H9 (cell line): ENCODE measurements at regions not wholly inside any gene's neighbourhood (a gene's known extent, or its start where the extent isn't known, plus 50 kb on each side); places are given as distances from the start of the nearest gene placed in this dataset.

Experiments
- DNase-seq: peaks from one replicate; pipeline ENCODE4 v3.0.0-alpha.2; 2017
- H2AFZ ChIP-seq: one replicate; pipeline ENCODE4 v1.6.1; 2013; ENCODE audit warnings: mild to moderate bottlenecking, low read length, control low read depth, moderate library complexity
- H2AK5ac ChIP-seq: 2 replicates; pipeline ENCODE4 v1.6.1; 2013; ENCODE audit warnings: low read length, control low read depth, mixed read lengths; ENCODE audit not compliant: insufficient read length
- H2BK120ac ChIP-seq: one replicate; pipeline ENCODE4 v1.6.1; 2013; ENCODE audit warnings: low read depth, mild to moderate bottlenecking, low read length, control low read depth, inconsistent platforms; ENCODE audit not compliant: poor library complexity, severe bottlenecking
- H2BK12ac ChIP-seq: 2 replicates; pipeline ENCODE4 v1.6.1; 2013; ENCODE audit warnings: low read length, control low read depth, mixed read lengths, low read depth; ENCODE audit not compliant: insufficient read length
- H2BK15ac ChIP-seq: 2 replicates; pipeline ENCODE4 v1.6.1; 2013; ENCODE audit warnings: low read depth, low read length, control low read depth
- H2BK20ac ChIP-seq: one replicate; pipeline ENCODE4 v1.6.1; 2013; ENCODE audit warnings: low read depth, mild to moderate bottlenecking, low read length, control low read depth, inconsistent platforms; ENCODE audit not compliant: poor library complexity, severe bottlenecking
- H2BK5ac ChIP-seq: 2 replicates; pipeline ENCODE4 v1.6.1; 2013; ENCODE audit warnings: low read length, control low read depth, mixed read lengths; ENCODE audit not compliant: insufficient read length
- H3K14ac ChIP-seq: 2 replicates; pipeline ENCODE4 v1.6.1; 2013; ENCODE audit warnings: low read length, control low read depth; ENCODE audit not compliant: insufficient read depth
- H3K18ac ChIP-seq: 2 replicates; pipeline ENCODE4 v1.6.1; 2013; ENCODE audit warnings: low read depth, mild to moderate bottlenecking, mixed read lengths, low read length, control low read depth; ENCODE audit not compliant: insufficient read length
- H3K23ac ChIP-seq: 2 replicates; pipeline ENCODE4 v1.6.1; 2013; ENCODE audit warnings: low read length, control low read depth, mixed read lengths, low read depth; ENCODE audit not compliant: insufficient read length
- H3K23me2 ChIP-seq: 2 replicates; pipeline ENCODE4 v1.6.1; 2013; ENCODE audit warnings: low read depth, mild to moderate bottlenecking, mixed read lengths, low read length, control low read depth; ENCODE audit not compliant: insufficient read length, poor library complexity, severe bottlenecking
- H3K27ac ChIP-seq: 2 replicates; pipeline ENCODE4 v1.5.1; 2013; ENCODE audit warnings: low read length, control low read depth, mixed read lengths, low read depth; ENCODE audit not compliant: insufficient read length
- H3K27me3 ChIP-seq: 2 replicates; pipeline ENCODE4 v1.6.1; 2013; ENCODE audit warnings: low read length, control low read depth, inconsistent platforms; ENCODE audit not compliant: insufficient read depth
- H3K4ac ChIP-seq: 2 replicates; pipeline ENCODE4 v1.6.1; 2013; ENCODE audit warnings: low read depth, mild to moderate bottlenecking, control low read depth, inconsistent platforms, low read length, moderate library complexity
- H3K4me1 ChIP-seq: 2 replicates; pipeline ENCODE4 v1.6.1; 2013; ENCODE audit warnings: low read length, control low read depth, inconsistent platforms; ENCODE audit not compliant: insufficient read depth
- H3K4me2 ChIP-seq: 2 replicates; pipeline ENCODE4 v1.6.1; 2013; ENCODE audit warnings: low read length, control low read depth, mixed read lengths; ENCODE audit not compliant: insufficient read length, insufficient read depth
- H3K56ac ChIP-seq: 2 replicates; pipeline ENCODE4 v1.6.1; 2013; ENCODE audit warnings: low read depth, mild to moderate bottlenecking, mixed read lengths, low read length, control low read depth; ENCODE audit not compliant: insufficient read length
- H3K79me1 ChIP-seq: 2 replicates; pipeline ENCODE4 v1.6.1; 2013; ENCODE audit warnings: low read depth, mild to moderate bottlenecking, moderate library complexity, low read length, control low read depth, inconsistent platforms; ENCODE audit not compliant: insufficient read depth, poor library complexity, severe bottlenecking
- H3K79me2 ChIP-seq: 2 replicates; pipeline ENCODE4 v1.6.1; 2013; ENCODE audit warnings: low read length, control low read depth, inconsistent platforms; ENCODE audit not compliant: insufficient read depth
- H3K9ac ChIP-seq: 2 replicates; pipeline ENCODE4 v1.6.1; 2013; ENCODE audit warnings: low read length, control low read depth, mixed read lengths; ENCODE audit not compliant: insufficient read length; ENCODE audit errors: extremely low read depth
- H3K9me3 ChIP-seq: one replicate; pipeline ENCODE4 v1.6.1; 2013; ENCODE audit warnings: low read depth, low read length, inconsistent platforms; ENCODE audit not compliant: control insufficient read depth
- H3T11ph ChIP-seq: one replicate; pipeline ENCODE4 v1.6.1; 2013; ENCODE audit warnings: mild to moderate bottlenecking, low read length, control low read depth, inconsistent platforms
- H4K20me1 ChIP-seq: one replicate; pipeline ENCODE4 v1.6.1; 2013; ENCODE audit not compliant: control insufficient read depth, insufficient read length, insufficient read depth
- H4K5ac ChIP-seq: 2 replicates; pipeline ENCODE4 v1.6.1; 2013; ENCODE audit warnings: low read depth, mild to moderate bottlenecking, mixed read lengths, low read length, control low read depth; ENCODE audit not compliant: insufficient read length
- H4K8ac ChIP-seq: replicated peaks from 2 replicates; pipeline ENCODE4 v1.6.1; 2013; ENCODE audit warnings: low read length, control low read depth, mixed read lengths, low read depth; ENCODE audit not compliant: insufficient read length
- H4K91ac ChIP-seq: 2 replicates; pipeline ENCODE4 v1.6.1; 2013; ENCODE audit warnings: low read depth, mild to moderate bottlenecking, moderate library complexity, mixed read lengths, low read length, control low read depth; ENCODE audit not compliant: insufficient read length
- H3K27ac Mint-ChIP-seq, 3 experiments: 2 replicates in 2 of 3; 3 replicates in 1 of 3; pipeline ENCODE4 v1.8.0; 2020 to 2021; ENCODE audit warnings: mixed read lengths in 3 of 3, mild to moderate bottlenecking in 1 of 3, moderate library complexity in 1 of 3
- H3K27me3 Mint-ChIP-seq: 2 replicates; pipeline ENCODE4 v1.8.0; 2021; ENCODE audit warnings: low read depth, mild to moderate bottlenecking, moderate library complexity, mixed read lengths
- H3K36me3 Mint-ChIP-seq, 3 experiments: 2 replicates in 2 of 3; 3 replicates in 1 of 3; pipeline ENCODE4 v1.8.0; 2020 to 2021; ENCODE audit warnings: low read depth in 3 of 3, mixed read lengths in 3 of 3; ENCODE audit not compliant: insufficient read depth in 1 of 3
- H3K4me1 Mint-ChIP-seq, 2 experiments: 2 replicates each; pipeline ENCODE4 v1.8.0; 2020; ENCODE audit warnings: mixed read lengths in 2 of 2
- H3K4me3 Mint-ChIP-seq, 2 experiments: 2 replicates in 1 of 2; 3 replicates in 1 of 2; pipeline ENCODE4 v1.8.0; 2020 to 2021; ENCODE audit warnings: mild to moderate bottlenecking in 2 of 2, mixed read lengths in 2 of 2, moderate library complexity in 1 of 2
- H3K9me3 Mint-ChIP-seq, 2 experiments: 2 replicates in 1 of 2; 3 replicates in 1 of 2; pipeline ENCODE4 v1.8.0; 2020; ENCODE audit warnings: mild to moderate bottlenecking in 2 of 2, mixed read lengths in 2 of 2, moderate library complexity in 1 of 2
- CTCF ChIP-seq: fragments of 200-600 bp; sonication (generic); conservative IDR thresholded peaks from 3 replicates; pipeline ENCODE4 v1.8.0; 2021; ENCODE audit warnings: antibody characterized with exemption, mild to moderate bottlenecking
- WGBS: extraction: QIAGEN DNeasy Blood & Tissue Kit; methylation state at CpG from one replicate; pipeline ENCODE4 v1.1.7; 2013; ENCODE audit warnings: missing lambda C conversion rate, low lambda C conversion rate, mixed read lengths; ENCODE audit not compliant: insufficient read length; ENCODE audit errors: extremely low coverage; 5-methylcytosine and 5-hydroxymethylcytosine counted together

GRCh38 chr14:61193476-61193875 lies 87.7 kb downstream of the TMEM30B start:
- H3K4me2 ChIP-seq: no peak overlapping the region
- H3K9me3 ChIP-seq: no peaks in the 10 kb centered on the region
- H3K79me1 ChIP-seq: no peaks in the 10 kb centered on the region
- Mint-ChIP-seq H3K27ac (no peak overlapping the region), H3K4me1 (peaks cover 15 to 16% of the 10 kb centered on the region in 2 experiments), H3K9me3 (no peaks in the 10 kb centered on the region; a peak in 1 of 5 replicates), H3K36me3 (no peaks in the 10 kb centered on the region), H3K27me3 (peaks cover 8% of the 10 kb centered on the region), H3K4me3 (no peak overlapping the region)
- H4K91ac ChIP-seq: no peak overlapping the region
- no peak overlapping the region for H3K23ac ChIP-seq
- H2BK120ac ChIP-seq: no peak overlapping the region
- no peak overlapping the region for H3K27ac ChIP-seq
- WGBS: no CpG with 5 or more reads among the region's 1 CpG
- no peaks in the 10 kb centered on the region for H3K27me3 ChIP-seq
- no peak overlapping the region for H2AK5ac ChIP-seq
- no peak for TF ChIP-seq CTCF
- no peak overlapping the region for H3T11ph ChIP-seq
- H3K4me1 ChIP-seq: peaks cover 4% of the 10 kb centered on the region; the same call in 1 of the 2 replicates
- H4K20me1 ChIP-seq: no peaks in the 10 kb centered on the region
- no peak for DNase-seq
- no peak overlapping the region for H2AFZ ChIP-seq
- H4K5ac ChIP-seq: no peak overlapping the region
- H3K79me2 ChIP-seq: no peaks in the 10 kb centered on the region
- no peak overlapping the region for H3K9ac ChIP-seq
- H2BK20ac ChIP-seq: no peak overlapping the region
- no peak overlapping the region for H3K4ac ChIP-seq
- no peak overlapping the region for H3K56ac ChIP-seq
- no peak overlapping the region for H4K8ac ChIP-seq
- H2BK12ac ChIP-seq: no peak overlapping the region
- H3K14ac ChIP-seq: no peak overlapping the region
- H3K18ac ChIP-seq: no peak overlapping the region
- no peaks in the 10 kb centered on the region for H3K23me2 ChIP-seq
- H2BK15ac ChIP-seq: no peak overlapping the region
- no peak overlapping the region for H2BK5ac ChIP-seq
